ENCODE measurements at regions not wholly inside any gene's neighbourhood (a gene's known extent, or its start where the extent isn't known, plus 50 kb on each side); places are given as distances from the start of the nearest gene placed in this dataset.

DNA sequence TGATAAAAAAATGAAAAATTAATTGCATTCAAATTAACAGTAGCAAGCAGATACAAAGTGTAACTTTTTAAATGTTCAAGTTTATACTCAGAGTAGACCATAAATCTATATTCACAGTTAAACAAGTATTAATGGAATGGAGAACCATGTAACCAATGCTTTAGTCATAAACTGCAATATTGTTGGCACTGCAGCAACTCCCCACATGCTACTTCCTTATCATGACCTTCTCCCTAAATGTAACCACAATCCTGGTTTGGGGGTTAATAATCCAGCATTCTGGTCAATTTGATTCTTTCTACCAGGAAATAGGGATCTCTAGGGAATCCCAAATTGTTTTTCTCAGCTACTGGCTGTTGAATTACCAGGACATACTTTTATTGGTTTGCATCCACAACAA, 223.9 kb upstream of the DCAF8L1 start:
- Histone ChIP-seq H3K9me3 (ENCODE audit: low read depth) (no peaks in the 10 kb centered on the region), H3K27me3 (no peaks in the 10 kb centered on the region), H3K4me3 (no peak overlapping the region), H3K27ac (no peak overlapping the region), H3K4me1 (ENCODE audit: low read depth) (peaks cover 3% of the 10 kb centered on the region), H3K36me3 (no peaks in the 10 kb centered on the region)
- TF ChIP-seq, protein P1, sequence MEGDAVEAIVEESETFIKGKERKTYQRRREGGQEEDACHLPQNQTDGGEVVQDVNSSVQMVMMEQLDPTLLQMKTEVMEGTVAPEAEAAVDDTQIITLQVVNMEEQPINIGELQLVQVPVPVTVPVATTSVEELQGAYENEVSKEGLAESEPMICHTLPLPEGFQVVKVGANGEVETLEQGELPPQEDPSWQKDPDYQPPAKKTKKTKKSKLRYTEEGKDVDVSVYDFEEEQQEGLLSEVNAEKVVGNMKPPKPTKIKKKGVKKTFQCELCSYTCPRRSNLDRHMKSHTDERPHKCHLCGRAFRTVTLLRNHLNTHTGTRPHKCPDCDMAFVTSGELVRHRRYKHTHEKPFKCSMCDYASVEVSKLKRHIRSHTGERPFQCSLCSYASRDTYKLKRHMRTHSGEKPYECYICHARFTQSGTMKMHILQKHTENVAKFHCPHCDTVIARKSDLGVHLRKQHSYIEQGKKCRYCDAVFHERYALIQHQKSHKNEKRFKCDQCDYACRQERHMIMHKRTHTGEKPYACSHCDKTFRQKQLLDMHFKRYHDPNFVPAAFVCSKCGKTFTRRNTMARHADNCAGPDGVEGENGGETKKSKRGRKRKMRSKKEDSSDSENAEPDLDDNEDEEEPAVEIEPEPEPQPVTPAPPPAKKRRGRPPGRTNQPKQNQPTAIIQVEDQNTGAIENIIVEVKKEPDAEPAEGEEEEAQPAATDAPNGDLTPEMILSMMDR (IDR thresholded peaks at IDR 0.05; ENCODE audit: low read depth, low read length) = no peak
- peak in 1 of 2 donors; percentile 37 for DNase-seq (ENCODE audit: low read depth in 1 of 2, low spot score in 1 of 2)

DNA sequence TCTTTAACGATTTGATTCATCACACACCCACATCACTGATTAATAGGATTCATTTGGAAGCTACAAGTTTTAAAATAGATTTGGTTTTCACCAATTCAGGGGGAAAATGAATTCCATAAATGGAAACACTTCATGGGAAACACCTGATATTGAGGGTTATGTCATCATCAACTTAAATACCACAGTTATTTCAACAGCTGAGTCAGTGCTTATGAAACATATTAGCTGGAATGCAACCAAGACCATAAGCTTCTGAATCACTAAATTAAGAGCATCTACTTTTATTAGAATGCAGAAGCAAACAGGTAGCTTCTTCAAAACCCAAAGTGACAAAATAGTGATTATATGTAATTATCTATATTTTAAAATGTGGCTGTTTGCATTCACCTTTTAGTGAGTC, 207.8 kb upstream of the DCAF8L1 start:
- Histone ChIP-seq H3K4me3 (no peak overlapping the region), H3K9me3 (ENCODE audit: low read depth) (no peaks in the 10 kb centered on the region), H3K4me1 (ENCODE audit: low read depth) (no peaks in the 10 kb centered on the region), H3K27ac (no peak overlapping the region), H3K36me3 (no peaks in the 10 kb centered on the region), H3K27me3 (no peaks in the 10 kb centered on the region)
- TF ChIP-seq, protein P1 (IDR thresholded peaks at IDR 0.05; ENCODE audit: low read depth, low read length) = no peak
- DNase-seq (ENCODE audit: low read depth in 1 of 2, low spot score in 1 of 2) = peak in 1 of 2 donors; percentile 69

DNA sequence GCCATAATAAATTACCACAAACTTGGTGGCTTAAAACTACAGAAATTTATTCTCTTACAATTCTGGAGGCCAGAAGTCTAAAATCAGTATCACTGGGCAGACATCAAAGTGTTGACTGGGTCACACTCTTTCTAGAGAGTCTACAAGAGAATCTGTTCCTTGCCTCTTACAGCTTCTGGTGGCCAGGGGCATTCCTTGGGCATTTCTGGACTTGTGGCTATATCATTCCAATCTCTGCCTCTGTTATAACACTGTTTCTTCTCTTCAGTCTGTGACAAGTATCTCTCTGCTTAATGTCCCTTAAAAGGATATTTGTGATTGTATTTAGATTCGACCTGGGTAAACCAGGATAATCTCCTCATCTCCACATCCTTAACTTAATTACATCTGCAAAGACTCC, 207.3 kb upstream of the DCAF8L1 start:
- no peak for DNase-seq (ENCODE audit: low read depth in 1 of 2, low spot score in 1 of 2)
- no peaks in the 10 kb centered on the region for H3K9me3 ChIP-seq (ENCODE audit: low read depth)
- H3K4me1 ChIP-seq (ENCODE audit: low read depth) = no peaks in the 10 kb centered on the region
- H3K4me3 ChIP-seq = no peak overlapping the region
- H3K36me3 ChIP-seq = no peaks in the 10 kb centered on the region
- no peaks in the 10 kb centered on the region for H3K27me3 ChIP-seq
- H3K27ac ChIP-seq = no peak overlapping the region
- TF ChIP-seq, protein P1 (IDR thresholded peaks at IDR 0.05; ENCODE audit: low read depth, low read length) = no peak

DNA sequence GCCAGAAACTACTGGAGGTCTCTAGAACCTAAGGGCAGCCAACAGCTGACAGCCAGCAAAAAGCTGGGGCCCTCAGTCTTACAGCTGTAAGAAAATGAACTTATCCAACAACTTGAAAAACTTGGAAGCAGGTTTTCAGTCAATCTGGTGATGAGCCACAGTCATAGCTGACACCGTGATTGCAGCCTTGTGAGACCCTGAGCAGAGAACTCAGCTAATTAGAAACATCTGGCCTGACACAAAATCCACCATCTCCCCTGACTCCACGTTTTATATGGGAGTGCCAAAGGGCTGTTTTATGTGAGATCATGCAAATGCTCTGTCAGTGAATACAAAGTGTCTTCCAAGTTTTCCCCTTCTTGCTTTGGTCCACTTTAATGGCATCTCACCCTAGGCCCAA, 198.8 kb upstream of the DCAF8L1 start:
- TF ChIP-seq, protein P1 (IDR thresholded peaks at IDR 0.05; ENCODE audit: low read depth, low read length) = no peak
- H3K4me1 ChIP-seq (ENCODE audit: low read depth) = no peaks in the 10 kb centered on the region

DNA sequence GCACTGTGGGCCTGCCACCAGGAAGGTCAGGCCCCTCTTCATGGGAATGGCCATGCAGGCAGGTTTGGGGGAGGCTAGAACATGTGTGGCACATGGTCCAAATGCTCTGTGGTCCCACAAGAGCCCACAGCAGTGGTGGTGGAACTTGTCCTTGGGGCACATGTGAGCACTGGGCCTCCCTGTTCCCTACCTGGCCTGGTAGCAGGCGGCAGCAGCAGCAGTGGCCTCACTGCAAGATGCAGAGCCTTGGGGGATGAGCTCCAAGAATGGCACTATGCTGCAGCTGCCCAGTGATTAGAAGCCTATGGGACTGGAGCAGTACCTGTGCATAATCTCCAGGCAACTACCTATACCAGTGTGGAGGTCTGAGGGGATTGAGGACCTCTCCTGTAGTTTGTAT, 197.0 kb upstream of the DCAF8L1 start:
- no peak for DNase-seq (ENCODE audit: low read depth in 1 of 2, low spot score in 1 of 2)
- Histone ChIP-seq H3K27ac (no peak overlapping the region), H3K9me3 (ENCODE audit: low read depth) (no peaks in the 10 kb centered on the region), H3K27me3 (no peaks in the 10 kb centered on the region), H3K4me1 (ENCODE audit: low read depth) (no peaks in the 10 kb centered on the region), H3K36me3 (no peaks in the 10 kb centered on the region), H3K4me3 (no peak overlapping the region)
- TF ChIP-seq, protein P1 (IDR thresholded peaks at IDR 0.05; ENCODE audit: low read depth, low read length) = no peak

More for the DNA sequence above, 198.8 kb upstream of the DCAF8L1 start:
- no peak for DNase-seq (ENCODE audit: low read depth in 1 of 2, low spot score in 1 of 2)
- Histone ChIP-seq H3K27ac (no peak overlapping the region), H3K36me3 (no peaks in the 10 kb centered on the region), H3K9me3 (ENCODE audit: low read depth) (no peaks in the 10 kb centered on the region), H3K4me3 (no peak overlapping the region), H3K27me3 (no peaks in the 10 kb centered on the region)

DNA sequence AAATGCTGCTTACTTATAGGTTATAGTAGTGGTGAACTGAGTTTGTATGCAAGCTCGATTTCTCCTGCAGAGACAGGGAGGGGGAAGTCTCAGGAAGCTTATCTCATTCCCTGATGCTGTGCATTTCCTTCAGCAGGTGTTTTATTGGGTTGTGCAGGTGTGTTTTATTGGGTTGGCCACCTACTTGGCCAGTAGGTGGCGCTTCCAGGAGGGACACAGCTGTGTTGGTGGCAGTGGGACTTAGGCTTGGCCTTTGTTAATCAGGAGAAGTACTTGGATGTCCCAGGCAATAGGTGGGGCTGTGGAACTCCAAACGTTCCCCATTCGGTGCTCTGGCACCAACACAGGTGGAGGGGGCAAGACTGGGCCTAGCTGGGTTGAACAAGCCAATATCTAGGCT, 196.0 kb upstream of the DCAF8L1 start:
- Histone ChIP-seq H3K4me3 (no peak overlapping the region), H3K4me1 (ENCODE audit: low read depth) (no peaks in the 10 kb centered on the region), H3K9me3 (ENCODE audit: low read depth) (no peaks in the 10 kb centered on the region), H3K36me3 (no peaks in the 10 kb centered on the region), H3K27ac (no peak overlapping the region), H3K27me3 (no peaks in the 10 kb centered on the region)
- TF ChIP-seq, protein P1 (IDR thresholded peaks at IDR 0.05; ENCODE audit: low read depth, low read length) = peak; percentile 18
- DNase-seq (ENCODE audit: low read depth in 1 of 2, low spot score in 1 of 2) = peak in 1 of 2 donors; percentile 74
